Mesothelial cell of epicardium (in vitro differentiated cells): ENCODE measurements at regions not wholly inside any gene's neighbourhood (a gene's known extent, or its start where the extent isn't known, plus 50 kb on each side); places are given as distances from the start of the nearest gene placed in this dataset.

Source experiments
- DNase-seq, 2 experiments: peaks; one replicate each; pipeline ENCODE4 v3.0.0; 2021; ENCODE audit warnings: low spot score in 2 of 2; ENCODE audit not compliant: unreplicated experiment in 2 of 2
- H3K27ac Mint-ChIP-seq: 2 replicates; pipeline ENCODE4 v1.8.0; 2021; ENCODE audit warnings: mixed read lengths
- H3K27me3 Mint-ChIP-seq: 2 replicates; pipeline ENCODE4 v1.8.0; 2021; ENCODE audit warnings: low read depth, mixed read lengths
- H3K36me3 Mint-ChIP-seq: 2 replicates; pipeline ENCODE4 v1.8.0; 2021; ENCODE audit warnings: mixed read lengths
- H3K4me1 Mint-ChIP-seq: 2 replicates; pipeline ENCODE4 v1.8.0; 2021; ENCODE audit warnings: mixed read lengths
- H3K4me3 Mint-ChIP-seq: 2 replicates; pipeline ENCODE4 v1.8.0; 2021; ENCODE audit warnings: mild to moderate bottlenecking, moderate library complexity, mixed read lengths
- H3K9me3 Mint-ChIP-seq: 2 replicates; pipeline ENCODE4 v1.8.0; 2021; ENCODE audit warnings: mixed read lengths
- CTCF ChIP-seq: fragments of 200-600 bp; sonication (generic); IDR thresholded peaks from one replicate; pipeline ENCODE4 v1.5.0; 2021; ENCODE audit warnings: antibody characterized with exemption; ENCODE audit not compliant: unreplicated experiment

GRCh38 chr2:163200741-163201140 is 362.2 kb upstream of the KCNH7 start:
- Mint-ChIP-seq H3K36me3 (no peaks in the 10 kb centered on the region), H3K4me1 (no peaks in the 10 kb centered on the region), H3K4me3 (no peak overlapping the region), H3K27me3 (peaks cover 1% of the 10 kb centered on the region), H3K9me3 (peaks cover 9% of the 10 kb centered on the region), H3K27ac (no peak overlapping the region)
- DNase-seq = no peak
- no peak for TF ChIP-seq CTCF

- Mint-ChIP-seq H3K9me3 (peaks cover 12% of the 10 kb centered on the region), H3K27me3 (no peaks in the 10 kb centered on the region), H3K27ac (no peak overlapping the region), H3K4me3 (no peak overlapping the region), H3K4me1 (no peaks in the 10 kb centered on the region), H3K36me3 (no peaks in the 10 kb centered on the region)
- no peak for TF ChIP-seq CTCF
- DNase-seq = no peak
Measured at GRCh38 chr2:163198972-163199371, 360.4 kb upstream of the KCNH7 start.

GRCh38 chr2:163198007-163198406 is 359.4 kb upstream of the KCNH7 start:
- no peak for TF ChIP-seq CTCF
- Mint-ChIP-seq H3K36me3 (no peaks in the 10 kb centered on the region), H3K4me3 (no peak overlapping the region), H3K27me3 (no peaks in the 10 kb centered on the region), H3K9me3 (peaks cover 12% of the 10 kb centered on the region), H3K27ac (no peak overlapping the region), H3K4me1 (no peaks in the 10 kb centered on the region)
- no peak for DNase-seq

- peak; percentile 68 for TF ChIP-seq CTCF
- no peak overlapping the region for H3K27ac Mint-ChIP-seq
Measured at GRCh38 chr2:163191372-163191771, 352.8 kb upstream of the KCNH7 start.

GRCh38 chr2:163187995-163188655 is 349.6 kb upstream of the KCNH7 start:
- Mint-ChIP-seq H3K36me3 (no peaks in the 10 kb centered on the region), H3K9me3 (no peaks in the 10 kb centered on the region), H3K27me3 (peaks cover 10% of the 10 kb centered on the region), H3K27ac (no peak overlapping the region), H3K4me1 (peaks cover 2% of the 10 kb centered on the region), H3K4me3 (no peak overlapping the region)
- no peak for TF ChIP-seq CTCF
- DNase-seq = no peak

More at GRCh38 chr2:163191372-163191771, 352.8 kb upstream of the KCNH7 start:
- Mint-ChIP-seq H3K36me3 (no peaks in the 10 kb centered on the region), H3K9me3 (peaks cover 10% of the 10 kb centered on the region), H3K4me1 (no peaks in the 10 kb centered on the region), H3K27me3 (peaks cover 9% of the 10 kb centered on the region), H3K4me3 (no peak overlapping the region)
- no peak for DNase-seq
